Liver (tissue), 8 donors: ENCODE measurements at regions not wholly inside any gene's neighbourhood (a gene's known extent, or its start where the extent isn't known, plus 50 kb on each side); places are given as distances from the start of the nearest gene placed in this dataset.

Experiments
- DNase-seq: peaks from one replicate; pipeline ENCODE4 v3.0.0-alpha.2; 2017; ENCODE audit warnings: low spot score
- H3K27ac ChIP-seq, 2 donors: one replicate each; pipeline ENCODE4 v1.7.0; 2013; ENCODE audit warnings: inconsistent platforms in 2 of 2, low read length in 2 of 2, control low read depth in 1 of 2, low read depth in 1 of 2, mild to moderate bottlenecking in 1 of 2
- H3K27me3 ChIP-seq, 4 donors: one replicate each; pipeline versions ENCODE4 v1.6.1 to v1.7.0; 2013; ENCODE audit warnings: low read length in 3 of 4, inconsistent platforms in 1 of 4, mild to moderate bottlenecking in 1 of 4, moderate library complexity in 1 of 4; ENCODE audit not compliant: control insufficient read depth in 4 of 4, insufficient read depth in 4 of 4
- H3K36me3 ChIP-seq, 4 donors: one replicate each; pipeline versions ENCODE4 v1.6.1 to v1.7.0; 2013; ENCODE audit warnings: low read length in 3 of 4, mild to moderate bottlenecking in 3 of 4, low read depth in 1 of 4, moderate library complexity in 1 of 4; ENCODE audit not compliant: control insufficient read depth in 4 of 4, insufficient read depth in 3 of 4
- H3K4me1 ChIP-seq, 4 donors: one replicate each; pipeline versions ENCODE4 v1.6.1 to v1.7.0; 2013; ENCODE audit warnings: low read length in 3 of 4, mild to moderate bottlenecking in 3 of 4, moderate library complexity in 1 of 4; ENCODE audit not compliant: control insufficient read depth in 4 of 4, insufficient read depth in 4 of 4
- H3K4me3 ChIP-seq, 3 donors: one replicate each; pipeline versions ENCODE4 v1.6.1 to v1.7.0; 2013; ENCODE audit warnings: low read length in 3 of 3, control low read depth in 1 of 3, low read depth in 1 of 3, mild to moderate bottlenecking in 1 of 3
- H3K9ac ChIP-seq, 2 donors: one replicate each; pipeline ENCODE4 v1.7.0; 2013; ENCODE audit warnings: low read length in 2 of 2, mild to moderate bottlenecking in 2 of 2, moderate library complexity in 2 of 2, control low read depth in 1 of 2, low read depth in 1 of 2
- H3K9me3 ChIP-seq, 4 donors: one replicate each; pipeline versions ENCODE4 v1.6.1 to v1.7.0; 2013; ENCODE audit warnings: low read length in 3 of 4; ENCODE audit not compliant: control insufficient read depth in 4 of 4
- ATF3 ChIP-seq: IDR thresholded peaks from 2 replicates; pipeline ENCODE4 v1.6.1; 2016; ENCODE audit warnings: antibody characterized with exemption
- EGR1 ChIP-seq, 2 donors: IDR thresholded peaks; 2 replicates each; pipeline ENCODE4 v1.6.1; 2016 to 2018; ENCODE audit warnings: antibody characterized with exemption in 2 of 2, low read depth in 2 of 2
- FOXA1 ChIP-seq: IDR thresholded peaks from 2 replicates; pipeline ENCODE4 v1.6.1; 2016; ENCODE audit warnings: antibody characterized with exemption
- FOXA2 ChIP-seq: IDR thresholded peaks from 2 replicates; pipeline ENCODE4 v1.6.1; 2016; ENCODE audit warnings: antibody characterized with exemption
- GABPA ChIP-seq, 2 donors: IDR thresholded peaks in 1 of 2; conservative IDR thresholded peaks in 1 of 2; 2 replicates each; pipeline ENCODE4 v1.6.1; 2016; ENCODE audit warnings: antibody characterized with exemption in 2 of 2, mild to moderate bottlenecking in 1 of 2, moderate library complexity in 1 of 2
- HNF4A ChIP-seq, 2 donors: conservative IDR thresholded peaks; 2 replicates each; pipeline ENCODE4 v1.6.1; 2016; ENCODE audit warnings: antibody characterized with exemption in 2 of 2, mild to moderate bottlenecking in 2 of 2
- HNF4G ChIP-seq: IDR thresholded peaks from 2 replicates; pipeline ENCODE4 v1.6.1; 2016; ENCODE audit warnings: antibody characterized with exemption
- JUND ChIP-seq, 2 donors: IDR thresholded peaks; 2 replicates each; pipeline ENCODE4 v1.6.1; 2016; ENCODE audit warnings: antibody characterized with exemption in 2 of 2
- NR2F2 ChIP-seq: IDR thresholded peaks from 2 replicates; pipeline ENCODE4 v1.6.1; 2016; ENCODE audit warnings: antibody characterized with exemption
- RAD21 ChIP-seq, 2 donors: IDR thresholded peaks; 2 replicates each; pipeline ENCODE4 v1.6.1; 2016; ENCODE audit warnings: antibody characterized with exemption in 2 of 2, mild to moderate bottlenecking in 2 of 2
- RXRA ChIP-seq, 2 donors: IDR thresholded peaks; 2 replicates each; pipeline ENCODE4 v1.6.1; 2017 to 2018; ENCODE audit warnings: antibody characterized with exemption in 2 of 2, mild to moderate bottlenecking in 1 of 2
- SP1 ChIP-seq: IDR thresholded peaks from 2 replicates; pipeline ENCODE4 v1.6.1; 2018; ENCODE audit warnings: antibody characterized with exemption, mild to moderate bottlenecking
- TAF1 ChIP-seq: conservative IDR thresholded peaks from 2 replicates; pipeline ENCODE4 v1.6.1; 2016; ENCODE audit warnings: antibody characterized with exemption, mild to moderate bottlenecking
- YY1 ChIP-seq: IDR thresholded peaks from 2 replicates; pipeline ENCODE4 v1.6.1; 2016; ENCODE audit warnings: antibody characterized with exemption, mild to moderate bottlenecking
- ZBTB33 ChIP-seq: IDR thresholded peaks from 2 replicates; pipeline ENCODE4 v1.6.1; 2016; ENCODE audit warnings: antibody characterized with exemption
- WGBS: extraction: QIAGEN DNeasy Blood & Tissue Kit; methylation state at CpG from one replicate; pipeline ENCODE4 v1.1.7; 2013; 5-methylcytosine and 5-hydroxymethylcytosine counted together
- TF ChIP-seq, protein P1 (sequence below): IDR thresholded peaks from 2 replicates; pipeline ENCODE4 v1.6.1; 2016; ENCODE audit warnings: antibody characterized with exemption
- TF ChIP-seq, protein P2 (sequence below): fragments of 150-350 bp; IDR thresholded peaks from 2 replicates; pipeline ENCODE4 v1.5.1; 2017; ENCODE audit warnings: improper control_type of control experiment, low read depth, low read length; ENCODE audit not compliant: missing input control
- TF ChIP-seq, protein P3 (sequence below): IDR thresholded peaks from 2 replicates; pipeline ENCODE4 v1.6.1; 2016; ENCODE audit warnings: antibody characterized with exemption, mild to moderate bottlenecking
- donor health status: healthy.
- donor health status: healthy.
- donor health status: healthy.
- donor health status: healthy.
- donor health status: healthy.

DNA sequence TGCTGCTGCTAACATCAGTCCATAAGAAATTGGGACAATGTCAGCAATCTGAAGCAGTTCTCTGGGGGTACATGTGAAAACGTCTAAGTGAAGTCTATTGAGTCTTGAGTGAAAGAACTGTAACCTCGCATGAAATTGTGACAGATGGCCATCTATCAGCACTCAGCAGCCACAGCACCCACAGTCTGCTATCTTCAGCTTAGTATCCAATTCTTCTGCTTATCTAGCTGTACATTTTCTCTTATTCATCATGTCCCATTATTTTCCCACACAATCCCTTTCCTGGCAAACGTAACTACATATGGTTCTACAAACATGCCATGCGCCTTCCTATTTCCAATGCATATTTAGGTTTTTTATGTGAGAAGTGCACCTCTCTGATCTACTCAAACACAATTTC lies 629.7 kb downstream of the NTRK3 start:
- no peak overlapping the region for H3K27ac ChIP-seq
- H3K9ac ChIP-seq, result no peak overlapping the region
- WGBS, result 71% methylated on average over 4 of the region's 4 CpGs
- H3K4me3 ChIP-seq, result no peak overlapping the region
- H3K4me1 ChIP-seq, result no peaks in the 10 kb centered on the region
- DNase-seq, result no peak
- TF ChIP-seq SP1, result no peak
- no peak for TF ChIP-seq TAF1
- TF ChIP-seq NR2F2, result no peak
- TF ChIP-seq, protein P1, sequence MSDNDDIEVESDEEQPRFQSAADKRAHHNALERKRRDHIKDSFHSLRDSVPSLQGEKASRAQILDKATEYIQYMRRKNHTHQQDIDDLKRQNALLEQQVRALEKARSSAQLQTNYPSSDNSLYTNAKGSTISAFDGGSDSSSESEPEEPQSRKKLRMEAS, result no peak
- TF ChIP-seq, protein P2, sequence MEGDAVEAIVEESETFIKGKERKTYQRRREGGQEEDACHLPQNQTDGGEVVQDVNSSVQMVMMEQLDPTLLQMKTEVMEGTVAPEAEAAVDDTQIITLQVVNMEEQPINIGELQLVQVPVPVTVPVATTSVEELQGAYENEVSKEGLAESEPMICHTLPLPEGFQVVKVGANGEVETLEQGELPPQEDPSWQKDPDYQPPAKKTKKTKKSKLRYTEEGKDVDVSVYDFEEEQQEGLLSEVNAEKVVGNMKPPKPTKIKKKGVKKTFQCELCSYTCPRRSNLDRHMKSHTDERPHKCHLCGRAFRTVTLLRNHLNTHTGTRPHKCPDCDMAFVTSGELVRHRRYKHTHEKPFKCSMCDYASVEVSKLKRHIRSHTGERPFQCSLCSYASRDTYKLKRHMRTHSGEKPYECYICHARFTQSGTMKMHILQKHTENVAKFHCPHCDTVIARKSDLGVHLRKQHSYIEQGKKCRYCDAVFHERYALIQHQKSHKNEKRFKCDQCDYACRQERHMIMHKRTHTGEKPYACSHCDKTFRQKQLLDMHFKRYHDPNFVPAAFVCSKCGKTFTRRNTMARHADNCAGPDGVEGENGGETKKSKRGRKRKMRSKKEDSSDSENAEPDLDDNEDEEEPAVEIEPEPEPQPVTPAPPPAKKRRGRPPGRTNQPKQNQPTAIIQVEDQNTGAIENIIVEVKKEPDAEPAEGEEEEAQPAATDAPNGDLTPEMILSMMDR, result no peak
- TF ChIP-seq, protein P3, sequence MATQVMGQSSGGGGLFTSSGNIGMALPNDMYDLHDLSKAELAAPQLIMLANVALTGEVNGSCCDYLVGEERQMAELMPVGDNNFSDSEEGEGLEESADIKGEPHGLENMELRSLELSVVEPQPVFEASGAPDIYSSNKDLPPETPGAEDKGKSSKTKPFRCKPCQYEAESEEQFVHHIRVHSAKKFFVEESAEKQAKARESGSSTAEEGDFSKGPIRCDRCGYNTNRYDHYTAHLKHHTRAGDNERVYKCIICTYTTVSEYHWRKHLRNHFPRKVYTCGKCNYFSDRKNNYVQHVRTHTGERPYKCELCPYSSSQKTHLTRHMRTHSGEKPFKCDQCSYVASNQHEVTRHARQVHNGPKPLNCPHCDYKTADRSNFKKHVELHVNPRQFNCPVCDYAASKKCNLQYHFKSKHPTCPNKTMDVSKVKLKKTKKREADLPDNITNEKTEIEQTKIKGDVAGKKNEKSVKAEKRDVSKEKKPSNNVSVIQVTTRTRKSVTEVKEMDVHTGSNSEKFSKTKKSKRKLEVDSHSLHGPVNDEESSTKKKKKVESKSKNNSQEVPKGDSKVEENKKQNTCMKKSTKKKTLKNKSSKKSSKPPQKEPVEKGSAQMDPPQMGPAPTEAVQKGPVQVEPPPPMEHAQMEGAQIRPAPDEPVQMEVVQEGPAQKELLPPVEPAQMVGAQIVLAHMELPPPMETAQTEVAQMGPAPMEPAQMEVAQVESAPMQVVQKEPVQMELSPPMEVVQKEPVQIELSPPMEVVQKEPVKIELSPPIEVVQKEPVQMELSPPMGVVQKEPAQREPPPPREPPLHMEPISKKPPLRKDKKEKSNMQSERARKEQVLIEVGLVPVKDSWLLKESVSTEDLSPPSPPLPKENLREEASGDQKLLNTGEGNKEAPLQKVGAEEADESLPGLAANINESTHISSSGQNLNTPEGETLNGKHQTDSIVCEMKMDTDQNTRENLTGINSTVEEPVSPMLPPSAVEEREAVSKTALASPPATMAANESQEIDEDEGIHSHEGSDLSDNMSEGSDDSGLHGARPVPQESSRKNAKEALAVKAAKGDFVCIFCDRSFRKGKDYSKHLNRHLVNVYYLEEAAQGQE, result no peak
- no peak for TF ChIP-seq YY1
- TF ChIP-seq RXRA (IDR thresholded peaks at IDR 0.05), result no peak
- TF ChIP-seq EGR1 (IDR thresholded peaks at IDR 0.05; ENCODE audit: low read depth in 2 of 2), result no peak
- no peak for TF ChIP-seq GABPA (IDR thresholded peaks at IDR 0.05 in 1 of 2, conservative IDR thresholded peaks at IDR 0.05 in 1 of 2)
- no peak for TF ChIP-seq RAD21 (IDR thresholded peaks at IDR 0.05)
- no peaks in the 10 kb centered on the region for H3K36me3 ChIP-seq
- no peaks in the 10 kb centered on the region for H3K27me3 ChIP-seq
- no peaks in the 10 kb centered on the region for H3K9me3 ChIP-seq

- no peak overlapping the region for H3K4me3 ChIP-seq
- H3K27me3 ChIP-seq, result no peaks in the 10 kb centered on the region
- no peaks in the 10 kb centered on the region for H3K36me3 ChIP-seq
- H3K9ac ChIP-seq, result no peak overlapping the region
- no peaks in the 10 kb centered on the region for H3K9me3 ChIP-seq
- WGBS, result 42% methylated on average over 6 of the region's 6 CpGs
- no peak overlapping the region for H3K27ac ChIP-seq
- H3K4me1 ChIP-seq, result no peaks in the 10 kb centered on the region
- TF ChIP-seq ZBTB33 (no peak), HNF4G (no peak), RXRA (IDR thresholded peaks at IDR 0.05) (no peak), NR2F2 (no peak), FOXA2 (no peak), TAF1 (no peak), FOXA1 (no peak), HNF4A (conservative IDR thresholded peaks at IDR 0.05) (no peak), GABPA (IDR thresholded peaks at IDR 0.05 in 1 of 2, conservative IDR thresholded peaks at IDR 0.05 in 1 of 2) (no peak), EGR1 (IDR thresholded peaks at IDR 0.05; ENCODE audit: low read depth in 2 of 2) (no peak), ATF3 (no peak), RAD21 (IDR thresholded peaks at IDR 0.05) (no peak), JUND (IDR thresholded peaks at IDR 0.05) (no peak), SP1 (no peak), YY1 (no peak)
- TF ChIP-seq, protein P1, result no peak
- TF ChIP-seq, protein P3, result no peak
- TF ChIP-seq, protein P2, result no peak
- DNase-seq, result peak; percentile 53
Observed at GRCh38 chr15:87623832-87624231, 632.7 kb downstream of the NTRK3 start.
